ENCODE measurements at regions not wholly inside any gene's neighbourhood (a gene's known extent, or its start where the extent isn't known, plus 50 kb on each side); places are given as distances from the start of the nearest gene placed in this dataset.

DNA sequence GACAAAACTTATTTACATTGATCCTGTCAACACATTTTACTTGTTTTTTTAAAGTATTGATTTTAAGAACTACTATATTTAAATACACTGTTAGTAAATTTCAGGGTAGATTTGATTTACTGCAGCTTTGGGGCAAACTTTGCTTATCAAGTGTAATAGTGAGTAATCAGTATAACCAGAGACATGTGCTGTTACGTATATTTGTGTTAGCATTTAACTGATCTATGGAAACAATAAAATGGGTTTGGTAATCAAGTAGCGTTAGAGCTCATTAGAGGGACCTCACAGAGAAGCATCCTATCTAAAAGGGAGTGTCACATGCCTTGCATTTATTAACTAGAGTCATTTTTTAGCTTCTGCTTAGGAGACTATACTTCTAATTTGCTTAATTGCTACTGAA, 131.5 kb upstream of the ALCAM start:
- H3K9me3 Mint-ChIP-seq = no peaks in the 10 kb centered on the region
- no peaks in the 10 kb centered on the region for H3K4me1 Mint-ChIP-seq (ENCODE audit: low read depth)
- peaks cover 4% of the 10 kb centered on the region for H3K27me3 Mint-ChIP-seq
- H3K4me3 Mint-ChIP-seq = no peak overlapping the region
- no peaks in the 10 kb centered on the region for H3K36me3 Mint-ChIP-seq (ENCODE audit: low read depth)
- no peak overlapping the region for H3K27ac Mint-ChIP-seq

DNA sequence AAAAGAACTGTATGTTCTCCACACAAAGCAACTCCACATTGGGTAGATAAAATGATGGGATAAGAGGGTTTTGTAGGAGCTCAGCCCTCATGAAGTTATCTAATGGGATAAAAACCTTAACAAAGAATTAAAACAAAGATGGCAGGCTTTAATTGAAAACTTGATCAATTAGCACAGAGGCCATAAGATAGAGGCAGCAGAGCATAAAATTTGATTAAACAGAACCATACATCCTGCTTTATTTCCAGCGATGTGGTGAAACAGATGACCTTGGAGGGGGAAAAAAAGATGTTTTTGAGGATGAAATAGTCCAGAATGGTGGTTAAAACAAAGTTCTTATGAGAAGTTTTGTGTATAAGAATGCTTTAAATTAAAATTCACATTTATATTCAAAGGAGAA, 130.9 kb upstream of the ALCAM start:
- no peaks in the 10 kb centered on the region for H3K9me3 Mint-ChIP-seq
- peaks cover 4% of the 10 kb centered on the region for H3K27me3 Mint-ChIP-seq
- no peak overlapping the region for H3K27ac Mint-ChIP-seq
- H3K4me1 Mint-ChIP-seq (ENCODE audit: low read depth) = no peaks in the 10 kb centered on the region
- H3K4me3 Mint-ChIP-seq = no peak overlapping the region
- H3K36me3 Mint-ChIP-seq (ENCODE audit: low read depth) = no peaks in the 10 kb centered on the region

DNA sequence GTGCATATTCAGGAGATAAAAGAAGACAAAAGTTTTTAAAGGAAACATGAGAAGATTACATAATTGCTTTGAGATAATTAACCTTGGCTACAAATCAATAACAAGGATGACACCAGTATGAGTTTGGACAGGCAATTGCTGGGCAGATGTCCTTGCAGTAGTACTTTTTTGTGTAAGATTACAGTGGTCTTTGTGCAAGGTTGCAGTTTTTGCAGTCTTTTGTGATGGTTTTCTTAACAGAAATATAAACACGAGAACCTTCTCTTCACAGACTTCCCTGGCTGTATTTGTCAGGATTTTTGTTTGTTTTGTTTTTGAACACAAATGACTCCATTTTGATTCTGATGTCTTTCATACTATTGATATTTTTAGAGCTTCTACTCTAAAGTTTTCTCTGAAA, 128.3 kb upstream of the ALCAM start:
- H3K27ac Mint-ChIP-seq = no peak overlapping the region
- no peak overlapping the region for H3K4me3 Mint-ChIP-seq
- peaks cover 4% of the 10 kb centered on the region for H3K27me3 Mint-ChIP-seq

DNA sequence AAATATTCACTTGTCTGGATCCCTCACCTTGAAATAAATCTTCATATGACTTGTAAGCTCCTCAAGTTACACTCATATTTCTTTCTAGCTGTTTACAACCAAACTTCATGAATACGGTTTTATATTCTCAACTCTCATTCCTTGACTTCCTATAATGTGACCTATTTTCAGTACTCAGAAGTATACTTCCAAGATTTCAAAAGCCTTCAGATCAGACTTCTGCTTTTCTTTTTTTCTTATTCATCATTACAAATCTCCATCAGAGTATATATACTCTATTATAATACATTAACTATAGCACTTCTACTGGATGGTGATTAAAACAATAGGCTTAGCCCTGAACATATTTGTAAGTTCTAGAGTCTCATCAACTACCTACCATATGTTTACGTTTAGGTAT, 123.6 kb upstream of the ALCAM start:
- no peak overlapping the region for H3K4me3 Mint-ChIP-seq
- H3K36me3 Mint-ChIP-seq (ENCODE audit: low read depth) = no peaks in the 10 kb centered on the region
- no peaks in the 10 kb centered on the region for H3K9me3 Mint-ChIP-seq
- no peaks in the 10 kb centered on the region for H3K4me1 Mint-ChIP-seq (ENCODE audit: low read depth)
- H3K27me3 Mint-ChIP-seq = no peaks in the 10 kb centered on the region
- no peak overlapping the region for H3K27ac Mint-ChIP-seq

More for the DNA sequence above, 128.3 kb upstream of the ALCAM start:
- Mint-ChIP-seq H3K36me3 (ENCODE audit: low read depth) (no peaks in the 10 kb centered on the region), H3K9me3 (no peaks in the 10 kb centered on the region), H3K4me1 (ENCODE audit: low read depth) (no peaks in the 10 kb centered on the region)

DNA sequence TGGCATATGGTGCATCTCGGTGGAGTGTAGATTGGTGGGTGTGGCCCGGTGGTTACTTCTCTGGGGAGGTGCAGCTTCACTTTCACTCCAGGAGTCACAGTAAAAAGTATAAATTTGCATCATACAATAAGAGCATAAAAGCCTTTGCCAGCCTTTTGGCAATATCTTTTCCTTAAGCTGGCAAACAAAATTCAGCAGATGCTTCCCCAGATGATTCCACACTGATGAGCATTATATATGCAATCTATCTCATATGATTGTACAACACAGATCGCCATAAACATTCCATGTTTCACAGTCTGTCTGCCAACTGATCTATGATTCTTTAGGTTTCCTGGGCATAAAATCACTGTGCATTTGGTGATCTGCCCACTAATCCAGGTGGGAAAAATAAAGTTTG, 120.2 kb upstream of the ALCAM start:
- no peaks in the 10 kb centered on the region for H3K9me3 Mint-ChIP-seq
- H3K36me3 Mint-ChIP-seq (ENCODE audit: low read depth) = no peaks in the 10 kb centered on the region
- H3K4me3 Mint-ChIP-seq = no peak overlapping the region
- no peaks in the 10 kb centered on the region for H3K27me3 Mint-ChIP-seq
- no peaks in the 10 kb centered on the region for H3K4me1 Mint-ChIP-seq (ENCODE audit: low read depth)
- no peak overlapping the region for H3K27ac Mint-ChIP-seq

DNA sequence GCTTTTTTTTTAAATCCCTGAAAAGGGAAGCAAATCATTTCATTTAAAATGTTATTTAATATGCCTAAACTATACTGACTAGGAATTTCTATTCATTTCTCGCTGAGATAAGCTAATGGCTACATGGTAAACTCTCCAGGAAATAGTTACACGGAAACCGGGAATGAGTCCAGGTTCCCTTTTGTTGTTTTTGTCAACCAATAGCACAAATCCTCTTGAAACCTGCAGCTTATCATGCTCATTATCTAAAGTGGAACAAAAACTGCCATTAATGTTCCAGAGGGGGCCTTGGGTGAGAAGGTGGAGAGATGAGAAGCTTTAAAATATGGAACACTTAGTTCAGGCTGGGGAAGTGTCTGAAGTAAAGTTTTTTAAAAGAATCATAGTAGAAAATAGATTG, 113.5 kb upstream of the ALCAM start:
- H3K9me3 Mint-ChIP-seq = no peaks in the 10 kb centered on the region

DNA sequence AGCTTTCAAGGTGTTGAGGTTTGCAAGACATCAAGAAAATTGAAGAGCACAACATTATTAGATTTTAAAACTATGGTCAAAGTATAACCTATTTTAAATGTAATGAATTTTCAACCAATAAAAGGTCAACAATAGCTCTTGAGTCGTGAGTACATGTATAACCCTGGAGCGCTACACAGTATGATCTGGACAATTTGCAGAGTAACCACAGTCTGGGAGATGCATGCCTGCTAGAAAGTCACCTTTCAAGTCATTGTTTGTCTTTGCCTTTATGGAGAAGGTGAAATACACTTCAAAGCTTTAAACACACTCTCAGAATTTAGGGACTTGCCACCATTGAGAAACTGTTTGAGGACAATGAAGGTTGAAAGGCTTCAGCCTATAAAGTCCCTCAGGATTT, 112.6 kb upstream of the ALCAM start:
- no peaks in the 10 kb centered on the region for H3K9me3 Mint-ChIP-seq
- no peak overlapping the region for H3K27ac Mint-ChIP-seq
- H3K27me3 Mint-ChIP-seq = no peaks in the 10 kb centered on the region
- H3K4me1 Mint-ChIP-seq (ENCODE audit: low read depth) = no peaks in the 10 kb centered on the region
- H3K36me3 Mint-ChIP-seq (ENCODE audit: low read depth) = no peaks in the 10 kb centered on the region
- no peak overlapping the region for H3K4me3 Mint-ChIP-seq

More for the DNA sequence above, 113.5 kb upstream of the ALCAM start:
- no peaks in the 10 kb centered on the region for H3K4me1 Mint-ChIP-seq (ENCODE audit: low read depth)
- no peaks in the 10 kb centered on the region for H3K36me3 Mint-ChIP-seq (ENCODE audit: low read depth)
- no peak overlapping the region for H3K4me3 Mint-ChIP-seq
- H3K27me3 Mint-ChIP-seq = no peaks in the 10 kb centered on the region
- no peak overlapping the region for H3K27ac Mint-ChIP-seq

DNA sequence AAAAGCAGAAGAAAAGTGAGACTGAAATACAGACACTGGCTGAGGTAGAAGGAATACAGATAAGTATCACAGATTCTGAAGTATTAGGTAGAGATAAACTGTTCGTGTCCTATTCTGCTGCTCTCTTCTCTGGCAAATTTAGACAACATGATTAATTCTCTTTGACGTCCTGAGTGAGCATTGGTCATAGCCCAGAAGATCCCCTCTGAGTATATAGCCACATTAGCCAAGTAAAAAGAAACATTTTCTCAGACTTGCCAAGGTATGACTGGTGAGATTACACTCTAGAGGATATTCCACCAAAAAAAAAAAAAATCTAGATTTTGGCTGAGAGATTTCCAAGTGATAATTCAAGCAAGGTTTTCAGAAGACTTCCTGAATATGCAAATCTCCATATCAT, 111.4 kb upstream of the ALCAM start:
- H3K27me3 Mint-ChIP-seq = no peaks in the 10 kb centered on the region
- no peak overlapping the region for H3K27ac Mint-ChIP-seq
- H3K4me1 Mint-ChIP-seq (ENCODE audit: low read depth) = no peaks in the 10 kb centered on the region
- H3K36me3 Mint-ChIP-seq (ENCODE audit: low read depth) = no peaks in the 10 kb centered on the region
- H3K9me3 Mint-ChIP-seq = no peaks in the 10 kb centered on the region
- H3K4me3 Mint-ChIP-seq = no peak overlapping the region

DNA sequence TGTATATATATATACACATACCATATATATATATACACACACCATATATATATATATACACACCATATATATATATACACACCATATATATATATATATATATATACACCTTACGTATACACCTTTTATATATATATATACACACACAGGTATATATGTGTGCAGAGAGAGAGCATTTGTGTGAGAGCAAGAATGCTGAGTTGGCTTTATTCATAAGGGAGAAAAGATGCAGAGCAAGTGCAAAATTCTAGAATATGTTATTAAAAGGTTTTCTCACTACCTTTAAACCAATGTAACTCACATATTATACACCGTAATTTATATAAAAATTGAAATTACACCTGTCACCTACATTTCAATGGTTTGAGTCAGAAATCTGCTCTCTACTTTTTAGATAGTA, 107.2 kb upstream of the ALCAM start:
- Mint-ChIP-seq H3K4me3 (no peak overlapping the region), H3K27me3 (no peaks in the 10 kb centered on the region), H3K9me3 (no peaks in the 10 kb centered on the region), H3K4me1 (ENCODE audit: low read depth) (no peaks in the 10 kb centered on the region), H3K36me3 (ENCODE audit: low read depth) (no peaks in the 10 kb centered on the region), H3K27ac (no peak overlapping the region)

DNA sequence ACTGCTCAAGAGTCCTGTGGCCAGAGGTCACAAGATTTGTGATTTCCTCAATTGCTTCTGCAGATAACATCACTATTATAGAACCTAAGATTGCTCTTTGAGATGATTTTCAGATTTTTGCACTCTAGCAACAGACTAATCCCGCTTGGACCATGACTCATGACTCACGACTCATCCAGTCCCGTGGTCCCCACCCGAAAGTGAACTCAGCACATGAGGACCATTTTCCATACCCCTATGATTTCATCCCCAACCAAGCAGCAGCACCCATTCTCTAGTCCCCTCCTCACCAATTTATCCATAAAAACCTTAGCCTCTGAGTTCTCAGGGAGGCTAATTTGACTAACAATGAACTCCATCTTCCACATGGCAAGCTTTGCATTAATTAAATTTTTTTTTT, 106.3 kb upstream of the ALCAM start:
- no peaks in the 10 kb centered on the region for H3K4me1 Mint-ChIP-seq (ENCODE audit: low read depth)
- H3K4me3 Mint-ChIP-seq = no peak overlapping the region
- no peaks in the 10 kb centered on the region for H3K9me3 Mint-ChIP-seq
- no peaks in the 10 kb centered on the region for H3K36me3 Mint-ChIP-seq (ENCODE audit: low read depth)
- peaks cover 2% of the 10 kb centered on the region for H3K27me3 Mint-ChIP-seq
- H3K27ac Mint-ChIP-seq = no peak overlapping the region

DNA sequence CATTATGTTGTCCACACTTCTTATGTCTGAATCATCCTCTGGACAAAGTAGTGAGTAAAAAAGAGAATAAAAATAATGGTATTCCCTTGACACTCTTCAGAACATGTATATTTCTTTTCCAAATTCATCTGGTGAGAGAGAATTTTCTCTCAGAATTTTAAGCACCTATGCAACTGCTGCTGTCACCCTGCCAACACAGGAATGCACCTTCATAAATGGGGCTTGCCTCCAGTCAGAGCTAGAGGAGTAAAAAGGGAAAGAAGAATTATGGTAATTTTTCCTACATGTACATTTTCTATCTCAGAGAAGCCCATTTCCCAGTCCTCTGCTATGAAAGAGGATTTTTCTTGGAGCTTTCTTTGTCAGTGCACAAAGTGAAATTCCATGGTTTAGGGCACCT, 92.2 kb upstream of the ALCAM start:
- no peak overlapping the region for H3K4me3 Mint-ChIP-seq
- no peak overlapping the region for H3K27ac Mint-ChIP-seq

DNA sequence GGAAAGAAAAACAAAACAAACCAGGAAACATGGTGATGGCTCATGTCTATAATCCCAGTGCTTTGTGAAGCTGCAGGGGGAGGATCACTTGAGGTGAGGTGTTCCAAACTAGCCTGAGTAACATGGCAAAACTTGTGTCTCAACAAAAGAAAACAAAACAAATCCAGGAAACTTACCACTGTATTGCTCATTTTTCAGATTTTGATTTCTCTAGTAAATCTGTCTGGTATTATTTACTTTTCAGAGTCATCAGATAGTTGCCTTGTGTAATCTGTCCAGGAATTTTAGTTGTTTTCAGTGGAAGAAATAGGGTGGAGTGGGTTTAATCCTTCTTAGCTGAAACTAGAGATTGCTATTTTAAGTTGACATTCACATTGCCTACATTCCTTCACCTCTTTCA, 91.8 kb upstream of the ALCAM start:
- H3K27ac Mint-ChIP-seq = no peak overlapping the region
- no peaks in the 10 kb centered on the region for H3K4me1 Mint-ChIP-seq (ENCODE audit: low read depth)
- H3K27me3 Mint-ChIP-seq = peaks cover 6% of the 10 kb centered on the region

More for the DNA sequence above, 92.2 kb upstream of the ALCAM start:
- no peaks in the 10 kb centered on the region for H3K9me3 Mint-ChIP-seq
- H3K4me1 Mint-ChIP-seq (ENCODE audit: low read depth) = no peaks in the 10 kb centered on the region
- no peaks in the 10 kb centered on the region for H3K36me3 Mint-ChIP-seq (ENCODE audit: low read depth)
- H3K27me3 Mint-ChIP-seq = peaks cover 6% of the 10 kb centered on the region

DNA sequence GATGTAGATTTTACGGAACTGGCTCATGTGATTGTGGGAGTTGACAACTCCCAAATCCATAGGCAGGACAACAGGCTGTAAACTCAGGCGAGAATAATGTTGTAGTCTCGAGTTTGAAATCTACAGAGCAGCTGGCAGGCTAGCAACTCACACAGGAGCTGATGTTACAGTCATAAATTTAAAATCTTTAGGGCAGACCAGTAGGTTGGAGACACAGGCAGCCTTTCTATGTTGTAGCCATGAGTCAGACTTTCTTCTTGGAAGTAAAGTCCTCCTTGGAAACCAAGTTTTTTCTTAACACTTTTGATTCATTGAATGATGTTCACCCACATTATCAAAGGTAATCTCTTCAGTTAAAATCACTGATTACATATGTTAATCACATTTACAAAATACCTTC, 89.1 kb upstream of the ALCAM start:
- H3K4me3 Mint-ChIP-seq = no peak overlapping the region
- no peaks in the 10 kb centered on the region for H3K36me3 Mint-ChIP-seq (ENCODE audit: low read depth)
- peaks cover 6% of the 10 kb centered on the region for H3K27me3 Mint-ChIP-seq
- no peak overlapping the region for H3K27ac Mint-ChIP-seq
- H3K4me1 Mint-ChIP-seq (ENCODE audit: low read depth) = no peaks in the 10 kb centered on the region
- no peaks in the 10 kb centered on the region for H3K9me3 Mint-ChIP-seq

More for the DNA sequence above, 91.8 kb upstream of the ALCAM start:
- Mint-ChIP-seq H3K4me3 (no peak overlapping the region), H3K36me3 (ENCODE audit: low read depth) (no peaks in the 10 kb centered on the region), H3K9me3 (no peaks in the 10 kb centered on the region)

DNA sequence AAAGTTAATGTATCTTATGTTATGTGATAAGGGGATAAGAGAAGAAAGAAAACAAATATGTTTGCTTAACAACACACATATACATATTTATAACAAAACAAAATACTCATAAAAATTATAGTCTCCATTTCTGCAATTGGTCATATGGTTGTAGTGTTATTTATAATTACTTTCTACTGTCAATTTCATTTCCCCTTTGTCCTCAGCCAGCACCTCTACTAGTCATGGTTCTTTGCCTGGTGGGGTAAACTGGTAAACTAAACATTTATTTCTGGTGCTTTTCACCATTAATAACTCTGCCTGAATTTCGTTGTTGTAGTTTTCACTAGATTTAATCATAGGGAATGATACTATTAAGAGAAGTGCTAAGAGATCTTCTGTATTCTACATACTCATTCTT, 88.0 kb upstream of the ALCAM start:
- Mint-ChIP-seq H3K4me1 (ENCODE audit: low read depth) (no peaks in the 10 kb centered on the region), H3K36me3 (ENCODE audit: low read depth) (no peaks in the 10 kb centered on the region), H3K27ac (no peak overlapping the region), H3K4me3 (no peak overlapping the region), H3K27me3 (peaks cover 6% of the 10 kb centered on the region), H3K9me3 (no peaks in the 10 kb centered on the region)

DNA sequence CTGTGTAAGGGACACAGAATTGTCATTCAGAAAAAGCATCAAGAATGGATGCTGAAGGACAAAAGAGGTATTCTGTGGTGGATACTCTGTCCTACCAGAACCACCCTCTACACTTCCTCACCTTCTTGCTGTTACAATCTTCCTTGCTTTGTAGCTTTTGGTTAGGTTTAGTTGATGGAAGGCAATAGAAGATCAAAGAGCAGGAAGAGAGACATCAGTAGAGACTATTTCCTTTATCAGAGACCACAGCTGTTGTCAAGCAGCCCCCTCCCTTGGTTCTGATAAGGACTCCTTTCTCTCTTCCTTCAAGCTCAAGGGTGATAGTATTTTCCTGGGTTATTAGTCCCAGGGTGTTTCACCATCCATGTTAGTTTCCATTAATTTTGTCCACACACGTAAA, 84.7 kb upstream of the ALCAM start:
- Mint-ChIP-seq H3K27ac (no peak overlapping the region), H3K36me3 (ENCODE audit: low read depth) (no peaks in the 10 kb centered on the region), H3K27me3 (no peaks in the 10 kb centered on the region), H3K4me1 (ENCODE audit: low read depth) (no peaks in the 10 kb centered on the region), H3K4me3 (no peak overlapping the region), H3K9me3 (no peaks in the 10 kb centered on the region)

DNA sequence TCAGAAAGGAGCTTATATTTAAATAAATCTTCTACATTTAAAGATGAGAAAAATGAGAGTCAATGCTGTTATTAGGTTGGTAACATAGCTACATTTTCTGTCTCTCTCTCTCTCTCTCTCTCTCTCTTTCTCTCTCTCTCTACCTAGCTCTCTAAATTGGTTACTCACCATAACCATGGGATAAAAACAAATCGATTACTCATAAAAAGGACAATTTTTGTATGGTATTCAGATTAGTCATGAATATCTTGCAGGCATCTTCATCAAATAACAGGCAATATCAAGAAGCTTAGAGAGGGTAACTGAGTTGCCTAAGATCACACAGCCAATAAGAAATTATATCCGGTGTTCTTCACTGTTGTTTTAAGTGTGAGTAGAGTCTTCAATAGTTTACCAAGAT, 81.8 kb upstream of the ALCAM start:
- Mint-ChIP-seq H3K27ac (no peak overlapping the region), H3K4me1 (ENCODE audit: low read depth) (no peaks in the 10 kb centered on the region), H3K4me3 (no peak overlapping the region), H3K36me3 (ENCODE audit: low read depth) (no peaks in the 10 kb centered on the region), H3K9me3 (no peaks in the 10 kb centered on the region), H3K27me3 (no peaks in the 10 kb centered on the region)

Data from stimulated activated naive CD8-positive, alpha-beta T cell treated with anti-CD3 and anti-CD28 coated beads, Interleukin-15, Interleukin-2, amounts not matched to agents 100 ng/mL and 50 ng/mL, for 24 hours (primary cell).